ENCODE measurements at regions not wholly inside any gene's neighbourhood (a gene's known extent, or its start where the extent isn't known, plus 50 kb on each side); places are given as distances from the start of the nearest gene placed in this dataset.
"Not testable (repeated sequence)": the region's sequence is repeated elsewhere in the genome, so short reads cannot be mapped to it uniquely, and the experiment has no call there.

- no peak overlapping the region for H3K4me3 Mint-ChIP-seq
- peaks cover 18% of the 10 kb centered on the region for H3K27me3 Mint-ChIP-seq
- H3K9me3 Mint-ChIP-seq: peaks cover 8% of the 10 kb centered on the region
- no peak for ATAC-seq (replicated peaks)
- H3K36me3 Mint-ChIP-seq (ENCODE audit: low read depth): no peaks in the 10 kb centered on the region
- no peak overlapping the region for H3K27ac Mint-ChIP-seq
- H3K4me1 Mint-ChIP-seq: no peaks in the 10 kb centered on the region
These were observed 273.0 kb upstream of the NFIA start for GRCh38 chr1:60809204-60809980.

- peaks cover 8% of the 10 kb centered on the region for H3K9me3 Mint-ChIP-seq
- H3K36me3 Mint-ChIP-seq (ENCODE audit: low read depth): no peaks in the 10 kb centered on the region
- H3K4me1 Mint-ChIP-seq: no peaks in the 10 kb centered on the region
- peaks cover 15% of the 10 kb centered on the region for H3K27me3 Mint-ChIP-seq
- no peak overlapping the region for H3K4me3 Mint-ChIP-seq
- H3K27ac Mint-ChIP-seq: no peak overlapping the region
- ATAC-seq (replicated peaks): no peak
These were observed 273.7 kb upstream of the NFIA start for GRCh38 chr1:60808676-60809075.

DNA sequence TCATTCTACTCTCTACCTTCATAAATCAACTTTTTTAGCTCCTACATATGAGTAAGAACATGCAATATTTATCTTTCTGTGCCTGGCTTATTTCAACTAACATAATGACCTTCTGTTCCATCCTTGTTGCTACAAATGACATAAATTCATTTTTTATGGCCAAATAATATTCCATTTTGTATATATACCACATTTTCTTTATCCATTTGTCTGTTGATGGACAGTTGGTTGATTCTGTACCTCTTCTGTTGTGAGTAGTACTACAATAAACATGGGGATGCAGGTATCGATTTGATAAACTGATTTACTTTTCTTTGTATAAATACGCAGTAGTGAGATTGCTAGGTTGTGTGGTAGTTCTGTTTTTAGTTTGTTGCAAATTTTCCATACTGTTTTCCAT lies 279.5 kb upstream of the NFIA start:
- Mint-ChIP-seq H3K4me3 (no peak overlapping the region), H3K27me3 (peaks cover 6% of the 10 kb centered on the region), H3K9me3 (peaks cover 13% of the 10 kb centered on the region), H3K4me1 (no peaks in the 10 kb centered on the region), H3K27ac (no peak overlapping the region), H3K36me3 (ENCODE audit: low read depth) (no peaks in the 10 kb centered on the region)
- no peak for ATAC-seq (replicated peaks)

- no peak for ATAC-seq (replicated peaks)
- Mint-ChIP-seq H3K4me1 (no peaks in the 10 kb centered on the region), H3K36me3 (ENCODE audit: low read depth) (no peaks in the 10 kb centered on the region), H3K4me3 (no peak overlapping the region), H3K27me3 (peaks cover 12% of the 10 kb centered on the region), H3K9me3 (no peaks in the 10 kb centered on the region), H3K27ac (no peak overlapping the region)
These were observed 285.0 kb upstream of the NFIA start for GRCh38 chr1:60797351-60797750.

DNA sequence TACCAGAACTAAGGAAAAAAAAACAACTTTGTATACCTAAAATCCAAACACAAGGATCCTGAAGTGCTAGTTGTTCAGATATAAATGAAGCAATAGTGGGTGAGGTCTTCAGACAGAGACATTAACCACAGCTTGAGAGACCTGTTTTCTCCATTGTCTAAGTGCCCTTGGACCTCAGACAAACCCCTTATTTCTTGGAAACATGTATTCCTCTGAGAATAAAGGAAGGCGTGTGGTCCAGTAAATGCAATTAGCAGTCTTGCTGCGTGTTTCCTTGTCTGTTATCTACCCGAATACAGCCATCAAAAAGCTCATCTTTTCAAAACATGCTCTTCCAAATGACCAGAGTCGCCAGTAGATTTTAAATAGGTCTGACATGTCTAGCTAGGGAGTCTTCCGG lies 291.1 kb upstream of the NFIA start:
- Mint-ChIP-seq H3K27ac (no peak overlapping the region), H3K36me3 (ENCODE audit: low read depth) (no peaks in the 10 kb centered on the region), H3K9me3 (no peaks in the 10 kb centered on the region), H3K4me3 (no peak overlapping the region), H3K4me1 (no peaks in the 10 kb centered on the region), H3K27me3 (peaks cover 8% of the 10 kb centered on the region)
- ATAC-seq (replicated peaks): no peak

GRCh38 chr1:60773099-60773498 lies 309.3 kb upstream of the NFIA start:
- H3K9me3 Mint-ChIP-seq; ATAC-seq (replicated peaks); H3K27ac Mint-ChIP-seq; H3K27me3 Mint-ChIP-seq; H3K4me1 Mint-ChIP-seq; H3K36me3 Mint-ChIP-seq (ENCODE audit: low read depth); H3K4me3 Mint-ChIP-seq: not testable (repeated sequence)

- no peaks in the 10 kb centered on the region for H3K9me3 Mint-ChIP-seq
- no peak overlapping the region for H3K4me3 Mint-ChIP-seq
- H3K36me3 Mint-ChIP-seq (ENCODE audit: low read depth): no peaks in the 10 kb centered on the region
- H3K27me3 Mint-ChIP-seq: peaks cover 4% of the 10 kb centered on the region
- H3K27ac Mint-ChIP-seq: no peak overlapping the region
- no peaks in the 10 kb centered on the region for H3K4me1 Mint-ChIP-seq
- ATAC-seq (replicated peaks): no peak
These were observed 313.3 kb upstream of the NFIA start for GRCh38 chr1:60769082-60769481.

GRCh38 chr1:60765204-60765603 lies 317.2 kb upstream of the NFIA start:
- Mint-ChIP-seq H3K27ac (no peak overlapping the region), H3K36me3 (ENCODE audit: low read depth) (no peaks in the 10 kb centered on the region), H3K4me3 (no peak overlapping the region), H3K9me3 (no peaks in the 10 kb centered on the region), H3K27me3 (peaks cover 4% of the 10 kb centered on the region), H3K4me1 (no peaks in the 10 kb centered on the region)
- no peak for ATAC-seq (replicated peaks)

GRCh38 chr1:60764489-60764888 lies 317.9 kb upstream of the NFIA start:
- Mint-ChIP-seq H3K27me3 (peaks cover 4% of the 10 kb centered on the region), H3K36me3 (ENCODE audit: low read depth) (no peaks in the 10 kb centered on the region), H3K27ac (no peak overlapping the region), H3K4me1 (no peaks in the 10 kb centered on the region), H3K9me3 (no peaks in the 10 kb centered on the region), H3K4me3 (no peak overlapping the region)
- ATAC-seq (replicated peaks): no peak

- no peak for ATAC-seq (replicated peaks)
- Mint-ChIP-seq H3K4me3 (no peak overlapping the region), H3K36me3 (ENCODE audit: low read depth) (no peaks in the 10 kb centered on the region), H3K9me3 (no peaks in the 10 kb centered on the region), H3K27me3 (peaks cover 4% of the 10 kb centered on the region), H3K4me1 (no peaks in the 10 kb centered on the region), H3K27ac (no peak overlapping the region)
These were observed 318.6 kb upstream of the NFIA start for GRCh38 chr1:60763741-60764140.

- H3K36me3 Mint-ChIP-seq (ENCODE audit: low read depth): no peaks in the 10 kb centered on the region
- H3K4me1 Mint-ChIP-seq: no peaks in the 10 kb centered on the region
- no peak overlapping the region for H3K27ac Mint-ChIP-seq
- peaks cover 4% of the 10 kb centered on the region for H3K27me3 Mint-ChIP-seq
- no peak for ATAC-seq (replicated peaks)
- H3K9me3 Mint-ChIP-seq: no peaks in the 10 kb centered on the region
- H3K4me3 Mint-ChIP-seq: no peak overlapping the region
These were observed 319.4 kb upstream of the NFIA start for GRCh38 chr1:60762911-60763310.

- H3K36me3 Mint-ChIP-seq (ENCODE audit: low read depth): no peaks in the 10 kb centered on the region
- H3K27ac Mint-ChIP-seq: no peak overlapping the region
- no peak for ATAC-seq (replicated peaks)
- no peak overlapping the region for H3K4me3 Mint-ChIP-seq
- H3K27me3 Mint-ChIP-seq: peaks cover 4% of the 10 kb centered on the region
- H3K4me1 Mint-ChIP-seq: no peaks in the 10 kb centered on the region
- H3K9me3 Mint-ChIP-seq: no peaks in the 10 kb centered on the region
These were observed 320.2 kb upstream of the NFIA start for GRCh38 chr1:60762176-60762575.

- Mint-ChIP-seq H3K27me3 (peaks cover 3% of the 10 kb centered on the region), H3K9me3 (no peaks in the 10 kb centered on the region), H3K4me1 (no peaks in the 10 kb centered on the region), H3K4me3 (no peak overlapping the region), H3K27ac (no peak overlapping the region), H3K36me3 (ENCODE audit: low read depth) (no peaks in the 10 kb centered on the region)
- ATAC-seq (replicated peaks): no peak
These were observed 323.1 kb upstream of the NFIA start for GRCh38 chr1:60759291-60759690.

DNA sequence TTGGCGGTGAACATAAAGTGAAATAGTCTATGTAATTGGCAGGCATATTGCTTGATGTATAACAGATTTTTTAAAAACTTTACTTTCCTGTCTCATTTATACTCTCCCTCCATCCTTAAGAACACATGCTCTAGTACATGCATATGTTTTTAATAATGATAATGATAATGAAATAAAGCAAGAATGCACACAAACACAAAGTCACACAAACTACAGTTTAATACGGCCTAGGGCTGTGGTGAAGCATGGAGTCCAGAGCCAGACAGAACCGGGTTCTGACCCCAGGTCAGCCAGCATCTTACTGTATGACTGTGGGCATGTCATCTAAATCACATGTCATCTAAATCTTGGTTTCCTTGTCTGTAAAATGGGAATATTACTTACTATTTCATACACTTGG lies 324.9 kb upstream of the NFIA start:
- H3K4me3 Mint-ChIP-seq: no peak overlapping the region
- no peak overlapping the region for H3K27ac Mint-ChIP-seq
- ATAC-seq (replicated peaks): no peak
- no peaks in the 10 kb centered on the region for H3K9me3 Mint-ChIP-seq
- H3K36me3 Mint-ChIP-seq (ENCODE audit: low read depth): no peaks in the 10 kb centered on the region
- peaks cover 3% of the 10 kb centered on the region for H3K27me3 Mint-ChIP-seq
- no peaks in the 10 kb centered on the region for H3K4me1 Mint-ChIP-seq

GRCh38 chr1:60753036-60753900 lies 329.1 kb upstream of the NFIA start:
- H3K4me3 Mint-ChIP-seq: no peak overlapping the region
- no peaks in the 10 kb centered on the region for H3K9me3 Mint-ChIP-seq
- ATAC-seq (replicated peaks): no peak
- H3K36me3 Mint-ChIP-seq (ENCODE audit: low read depth): no peaks in the 10 kb centered on the region
- no peaks in the 10 kb centered on the region for H3K4me1 Mint-ChIP-seq
- H3K27me3 Mint-ChIP-seq: peaks cover 15% of the 10 kb centered on the region
- H3K27ac Mint-ChIP-seq: no peak overlapping the region
